Keratinocyte (primary cell): ENCODE measurements at regions not wholly inside any gene's neighbourhood (a gene's known extent, or its start where the extent isn't known, plus 50 kb on each side); places are given as distances from the start of the nearest gene placed in this dataset.

Experiments used
- CTCF ChIP-seq, 3 experiments: IDR thresholded peaks in 1 of 3; conservative IDR thresholded peaks in 1 of 3; optimal IDR thresholded peaks in 1 of 3; 2 replicates in 2 of 3; 3 replicates in 1 of 3; pipeline versions ENCODE3 to v1.5.1; 2011; ENCODE audit warnings: low read length in 3 of 3, mild to moderate bottlenecking in 3 of 3, moderate library complexity in 2 of 3, control low read depth in 1 of 3, inconsistent platforms in 1 of 3; ENCODE audit not compliant: insufficient read depth in 2 of 3; ENCODE audit errors: extremely low read depth in 1 of 3
- EZH2 ChIP-seq: IDR thresholded peaks from one replicate; pipeline ENCODE4 v1.6.1; 2012; ENCODE audit warnings: inconsistent platforms, mild to moderate bottlenecking, low read length, moderate library complexity

- TF ChIP-seq CTCF (optimal IDR thresholded peaks at IDR 0.05 in 1 of 3, IDR thresholded peaks at IDR 0.05 in 1 of 3, conservative IDR thresholded peaks at IDR 0.05 in 1 of 3; ENCODE audit: extremely low read depth in 1 of 3, insufficient read depth in 2 of 3, low read length in 3 of 3) (no peak), EZH2 (no peak)
Observed at GRCh38 chr5:2553611-2554010, 197.9 kb downstream of the IRX2 start.
